ENCODE measurements at regions not wholly inside any gene's neighbourhood (a gene's known extent, or its start where the extent isn't known, plus 50 kb on each side); places are given as distances from the start of the nearest gene placed in this dataset.

GRCh38 chr3:118108769-118109168 is 925.9 kb downstream of the IGSF11 start:
- TF ChIP-seq ESRRG (CRISPR knock-in tag; IDR thresholded peaks at IDR 0.05) (no peak), TOX (CRISPR knock-in tag; IDR thresholded peaks at IDR 0.05; ENCODE audit: borderline replicate concordance) (no peak), OSR1 (CRISPR knock-in tag; IDR thresholded peaks at IDR 0.05) (no peak), TSHZ2 (CRISPR knock-in tag; IDR thresholded peaks at IDR 0.05) (no peak), CSRNP3 (CRISPR knock-in tag; IDR thresholded peaks at IDR 0.05) (no peak), RARB (CRISPR knock-in tag; IDR thresholded peaks at IDR 0.05) (no peak), ZNF565 (CRISPR knock-in tag; conservative IDR thresholded peaks at IDR 0.05; ENCODE audit: low read depth) (no peak), GLIS3 (CRISPR knock-in tag; IDR thresholded peaks at IDR 0.05) (no peak), ZFP30 (CRISPR knock-in tag; IDR thresholded peaks at IDR 0.05) (no peak)
- TF ChIP-seq, protein P1, sequence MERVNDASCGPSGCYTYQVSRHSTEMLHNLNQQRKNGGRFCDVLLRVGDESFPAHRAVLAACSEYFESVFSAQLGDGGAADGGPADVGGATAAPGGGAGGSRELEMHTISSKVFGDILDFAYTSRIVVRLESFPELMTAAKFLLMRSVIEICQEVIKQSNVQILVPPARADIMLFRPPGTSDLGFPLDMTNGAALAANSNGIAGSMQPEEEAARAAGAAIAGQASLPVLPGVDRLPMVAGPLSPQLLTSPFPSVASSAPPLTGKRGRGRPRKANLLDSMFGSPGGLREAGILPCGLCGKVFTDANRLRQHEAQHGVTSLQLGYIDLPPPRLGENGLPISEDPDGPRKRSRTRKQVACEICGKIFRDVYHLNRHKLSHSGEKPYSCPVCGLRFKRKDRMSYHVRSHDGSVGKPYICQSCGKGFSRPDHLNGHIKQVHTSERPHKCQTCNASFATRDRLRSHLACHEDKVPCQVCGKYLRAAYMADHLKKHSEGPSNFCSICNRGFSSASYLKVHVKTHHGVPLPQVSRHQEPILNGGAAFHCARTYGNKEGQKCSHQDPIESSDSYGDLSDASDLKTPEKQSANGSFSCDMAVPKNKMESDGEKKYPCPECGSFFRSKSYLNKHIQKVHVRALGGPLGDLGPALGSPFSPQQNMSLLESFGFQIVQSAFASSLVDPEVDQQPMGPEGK (CRISPR knock-in tag; IDR thresholded peaks at IDR 0.05; ENCODE audit: borderline replicate concordance) = no peak

All from SK-N-SH treated with all-trans-retinoic acid at 6 μM for 48 hours (cell line).